Spleen (tissue), 11 donors: ENCODE measurements at regions not wholly inside any gene's neighbourhood (a gene's known extent, or its start where the extent isn't known, plus 50 kb on each side); places are given as distances from the start of the nearest gene placed in this dataset.

ENCODE experiments used
- DNase-seq: peaks from one replicate; pipeline ENCODE4 v3.0.0-alpha.2; 2020
- H3K27ac ChIP-seq, 8 donors: fragments of 200-600 bp; sonication (generic) in 7 of 8; 1 replicate in 4 of 8; 2 replicates in 4 of 8; pipeline versions ENCODE4 v1.5.0 to v1.8.0; 2016 to 2021; ENCODE audit warnings: inconsistent platforms in 4 of 8, mild to moderate bottlenecking in 4 of 8, moderate library complexity in 1 of 8
- H3K27me3 ChIP-seq, 7 donors: fragments of 200-600 bp; sonication (generic) in 6 of 7; replicated peaks in 1 of 7; 1 replicate in 4 of 7; 2 replicates in 3 of 7; pipeline versions ENCODE4 v1.5.0 to v1.8.0; 2016 to 2021; ENCODE audit warnings: inconsistent platforms in 3 of 7, mild to moderate bottlenecking in 1 of 7
- H3K36me3 ChIP-seq, 6 donors: fragments of 200-600 bp; sonication (generic) in 5 of 6; 1 replicate in 4 of 6; 2 replicates in 2 of 6; pipeline versions ENCODE4 v1.5.0 to v1.8.0; 2016 to 2021; ENCODE audit warnings: inconsistent platforms in 2 of 6
- H3K4me1 ChIP-seq, 6 donors: fragments of 200-600 bp; sonication (generic) in 5 of 6; 1 replicate in 3 of 6; 2 replicates in 3 of 6; pipeline versions ENCODE4 v1.5.0 to v1.8.0; 2016 to 2021; ENCODE audit warnings: inconsistent platforms in 3 of 6
- H3K4me3 ChIP-seq, 8 donors: fragments of 200-600 bp; sonication (generic) in 7 of 8; 1 replicate in 4 of 8; 2 replicates in 4 of 8; pipeline versions ENCODE4 v1.5.0 to v1.8.0; 2016 to 2021; ENCODE audit warnings: inconsistent platforms in 4 of 8, mild to moderate bottlenecking in 4 of 8, moderate library complexity in 2 of 8
- H3K9me3 ChIP-seq, 8 donors: fragments of 200-600 bp; sonication (generic) in 7 of 8; 1 replicate in 4 of 8; 2 replicates in 4 of 8; pipeline versions ENCODE4 v1.5.0 to v1.8.0; 2016 to 2021; ENCODE audit warnings: inconsistent platforms in 4 of 8
- CTCF ChIP-seq, 11 experiments: fragments of 200-600 bp in 7 of 11; fragments of 450-650 bp in 4 of 11; sonication (generic) in 4 of 11; IDR thresholded peaks in 8 of 11; conservative IDR thresholded peaks in 3 of 11; 1 replicate in 7 of 11; 2 replicates in 4 of 11; pipeline versions ENCODE4 v1.4.0 to v1.8.0; 2016 to 2021; ENCODE audit warnings: antibody characterized with exemption in 11 of 11, inconsistent platforms in 4 of 11, mild to moderate bottlenecking in 1 of 11
- POLR2A ChIP-seq, 3 donors: fragments of 450-650 bp; IDR thresholded peaks; one replicate each; pipeline ENCODE4 v1.5.1; 2017; ENCODE audit warnings: antibody characterized with exemption in 3 of 3, mild to moderate bottlenecking in 1 of 3
- POLR2AphosphoS5 ChIP-seq, 3 donors: sonication (generic); formaldehyde crosslinking; IDR thresholded peaks; one replicate each; pipeline ENCODE4 v1.5.1; 2017; ENCODE audit warnings: antibody characterized with exemption in 3 of 3
- WGBS, 5 donors: extraction: QIAGEN DNeasy Blood & Tissue Kit in 3 of 5; methylation state at CpG; one replicate each; pipeline versions ENCODE4 v1.1.5 to v1.1.7; 2013 to 2018; 5-methylcytosine and 5-hydroxymethylcytosine counted together
- intact Hi-C: fragments of 100-400 bp; cut with DNase I; formaldehyde crosslinking; loops from one replicate; pipeline ENCODE4 v1.15.0; 2023; ENCODE audit warnings: low total_unique reads
- donor health status: healthy with polysubstance abuse.
- donor health status: DM: no; HTN: no; CAD: no; lungs with moderate emphysema.
- donor health status: DM: no; HTN: no; CAD: no.
- donor health status: Bipolar disorder and iron deficiency.
- donor health status: healthy.
- donor health status: DM: no; HTN: no; CAD: no.
- donor health status: DM: yes; HTN: yes; CAD: no.

DNA sequence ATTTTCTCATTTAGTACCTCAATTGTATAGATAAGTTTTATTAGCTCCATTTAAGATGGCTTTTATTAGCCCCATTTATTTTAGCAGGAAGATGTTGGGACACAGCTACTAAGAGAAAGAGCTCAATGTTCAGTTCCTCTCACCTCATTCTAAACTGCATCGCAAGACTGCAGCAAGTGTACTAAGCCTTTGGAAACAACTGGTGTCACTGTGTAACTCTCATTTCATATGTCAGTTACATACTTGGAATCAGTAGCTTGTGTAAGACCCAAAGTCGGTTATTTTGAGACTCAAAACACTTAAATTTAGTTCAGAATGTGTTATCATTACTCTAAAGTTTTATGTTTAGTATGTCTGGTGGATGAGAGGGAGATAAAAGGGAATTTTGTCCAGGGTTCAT, 482.9 kb downstream of the BMP2 start:
- intact Hi-C loops: no loop called here
- WGBS, 5 donors: 80 to 85% (median 83%) methylated on average over 2 of the region's 2 CpGs

GRCh38 chr20:7257099-7257498, 489.6 kb downstream of the BMP2 start:
- intact Hi-C loops: no loop called here
- TF ChIP-seq POLR2AphosphoS5 (IDR thresholded peaks at IDR 0.05): no peak
- no peak for TF ChIP-seq CTCF (IDR thresholded peaks at IDR 0.05 in 8 of 11, conservative IDR thresholded peaks at IDR 0.05 in 3 of 11)
- WGBS, 5 donors: 75 to 89% (median 85%) methylated on average over 2 of the region's 2 CpGs
- H3K27ac ChIP-seq: no peak overlapping the region
- no peak overlapping the region for H3K4me3 ChIP-seq
- no peaks in the 10 kb centered on the region for H3K36me3 ChIP-seq
- peaks cover 0 to 3% (median 0%) of the 10 kb centered on the region in 8 donors for H3K9me3 ChIP-seq
- DNase-seq: no peak
- no peaks in the 10 kb centered on the region for H3K27me3 ChIP-seq
- H3K4me1 ChIP-seq: no peaks in the 10 kb centered on the region

More for the DNA sequence above, 482.9 kb downstream of the BMP2 start:
- no peaks in the 10 kb centered on the region for H3K4me1 ChIP-seq
- no peaks in the 10 kb centered on the region for H3K9me3 ChIP-seq
- H3K36me3 ChIP-seq: no peaks in the 10 kb centered on the region
- no peak overlapping the region for H3K27ac ChIP-seq
- TF ChIP-seq POLR2AphosphoS5 (IDR thresholded peaks at IDR 0.05) (no peak), POLR2A (IDR thresholded peaks at IDR 0.05) (no peak), CTCF (IDR thresholded peaks at IDR 0.05 in 8 of 11, conservative IDR thresholded peaks at IDR 0.05 in 3 of 11) (no peak)
- DNase-seq: no peak
- H3K27me3 ChIP-seq: no peaks in the 10 kb centered on the region
- H3K4me3 ChIP-seq: no peak overlapping the region

DNA sequence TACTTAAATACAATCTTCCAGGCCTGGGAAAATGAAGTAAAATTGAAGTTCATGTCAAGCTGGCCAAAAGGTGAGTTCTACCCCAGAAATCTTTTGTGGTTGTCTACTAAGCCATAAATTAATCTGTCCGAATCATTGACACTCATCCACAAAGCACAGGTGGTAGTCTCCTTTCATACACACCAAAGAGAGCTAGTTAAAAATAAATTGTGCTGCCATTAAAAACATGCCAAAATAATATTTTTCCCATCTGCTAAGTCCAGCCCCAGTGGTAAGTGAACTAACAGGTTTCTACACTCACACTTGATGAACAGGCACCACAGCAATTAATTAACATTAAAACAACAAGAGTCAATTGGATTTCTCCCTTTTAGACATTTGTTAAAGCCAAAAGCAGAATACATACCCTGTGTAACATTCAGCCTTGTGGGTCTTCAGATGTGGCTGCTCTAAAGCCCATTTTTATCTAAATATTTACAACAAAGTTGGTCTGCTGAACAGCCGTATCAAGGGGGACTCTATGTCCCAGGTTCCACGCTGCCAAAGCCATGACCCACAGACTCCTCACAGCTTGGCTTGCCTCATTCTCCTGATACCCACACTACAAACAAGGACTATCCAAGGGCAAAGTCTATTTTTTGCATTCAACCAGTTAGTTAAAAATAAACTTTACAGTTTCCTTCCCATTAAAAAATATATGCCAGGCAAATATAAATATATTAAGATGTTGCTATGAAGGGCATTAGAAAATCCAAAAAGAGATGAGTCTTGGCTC, 490.4 kb downstream of the BMP2 start:
- Histone ChIP-seq H3K27me3 (no peaks in the 10 kb centered on the region), H3K4me1 (no peaks in the 10 kb centered on the region), H3K4me3 (no peak overlapping the region), H3K36me3 (no peaks in the 10 kb centered on the region), H3K9me3 (peaks cover 0 to 8% (median 0%) of the 10 kb centered on the region in 8 donors), H3K27ac (no peak overlapping the region)
- TF ChIP-seq CTCF (IDR thresholded peaks at IDR 0.05 in 8 of 11, conservative IDR thresholded peaks at IDR 0.05 in 3 of 11) (no peak), POLR2AphosphoS5 (IDR thresholded peaks at IDR 0.05) (no peak), POLR2A (IDR thresholded peaks at IDR 0.05) (no peak)
- DNase-seq: no peak
- WGBS, 5 donors: 60 to 78% (median 77%) methylated on average over 3 of the region's 3 CpGs
- intact Hi-C loops: no loop called here

DNA sequence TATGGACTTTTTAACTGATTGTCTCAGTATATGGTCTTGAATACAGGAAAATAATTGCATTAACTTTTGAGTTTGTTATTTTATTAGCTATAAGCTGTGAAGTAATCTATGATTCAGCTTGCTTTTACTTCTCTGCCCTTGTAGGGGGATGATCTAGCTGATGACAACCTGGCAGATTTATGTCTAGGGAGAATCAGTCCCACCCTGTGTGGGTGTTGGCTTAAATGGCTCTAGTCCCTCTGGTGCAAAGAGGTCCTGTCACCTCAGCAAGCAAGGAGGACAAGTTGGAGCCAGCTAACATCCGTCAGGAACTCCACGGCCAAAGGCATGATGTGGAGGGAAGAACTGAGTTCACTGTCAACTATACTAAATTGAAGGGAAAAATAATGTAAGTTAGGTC, 495.3 kb downstream of the BMP2 start:
- H3K4me1 ChIP-seq: no peaks in the 10 kb centered on the region
- intact Hi-C loops: no loop called here
- H3K27ac ChIP-seq: no peak overlapping the region
- peaks cover 0 to 8% (median 0%) of the 10 kb centered on the region in 8 donors for H3K9me3 ChIP-seq
- TF ChIP-seq CTCF (IDR thresholded peaks at IDR 0.05 in 8 of 11, conservative IDR thresholded peaks at IDR 0.05 in 3 of 11) (no peak), POLR2AphosphoS5 (IDR thresholded peaks at IDR 0.05) (no peak), POLR2A (IDR thresholded peaks at IDR 0.05) (no peak)
- no peak overlapping the region for H3K4me3 ChIP-seq
- no peak for DNase-seq
- WGBS, 5 donors: 85 to 94% (median 92%) methylated on average over 2 of the region's 2 CpGs
- H3K36me3 ChIP-seq: no peaks in the 10 kb centered on the region
- H3K27me3 ChIP-seq: no peaks in the 10 kb centered on the region
